Keratinocyte (primary cell): ENCODE measurements at regions not wholly inside any gene's neighbourhood (a gene's known extent, or its start where the extent isn't known, plus 50 kb on each side); places are given as distances from the start of the nearest gene placed in this dataset.
"Not testable (repeated sequence)": the region's sequence is repeated elsewhere in the genome, so short reads cannot be mapped to it uniquely, and the experiment has no call there.

ENCODE experiments used
- CTCF ChIP-seq, 3 experiments: IDR thresholded peaks in 1 of 3; conservative IDR thresholded peaks in 1 of 3; optimal IDR thresholded peaks in 1 of 3; 2 replicates in 2 of 3; 3 replicates in 1 of 3; pipeline versions ENCODE3 to v1.5.1; 2011; ENCODE audit warnings: low read length in 3 of 3, mild to moderate bottlenecking in 3 of 3, moderate library complexity in 2 of 3, control low read depth in 1 of 3, inconsistent platforms in 1 of 3; ENCODE audit not compliant: insufficient read depth in 2 of 3; ENCODE audit errors: extremely low read depth in 1 of 3
- EZH2 ChIP-seq: IDR thresholded peaks from one replicate; pipeline ENCODE4 v1.6.1; 2012; ENCODE audit warnings: inconsistent platforms, mild to moderate bottlenecking, low read length, moderate library complexity

DNA sequence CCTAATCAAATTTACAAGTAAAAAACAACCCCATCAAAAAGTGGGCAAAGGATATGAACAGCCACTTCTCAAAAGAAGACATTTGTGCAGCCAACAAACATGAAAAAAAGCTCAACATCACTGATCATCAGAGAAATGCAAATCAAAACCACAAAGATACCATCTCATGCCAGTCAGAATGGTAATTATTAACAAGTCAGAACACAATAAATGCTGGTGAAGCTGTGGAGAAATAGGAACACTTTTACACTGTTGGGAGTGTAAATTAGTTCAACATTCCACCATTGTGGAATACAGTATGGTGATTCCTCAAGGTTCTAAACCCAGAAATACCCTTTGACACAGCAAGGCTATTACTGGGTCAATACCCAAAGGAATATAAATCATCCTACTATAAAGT is 200.5 kb upstream of the SLC16A7 start:
- not testable (repeated sequence) for TF ChIP-seq CTCF (optimal IDR thresholded peaks at IDR 0.05 in 1 of 3, IDR thresholded peaks at IDR 0.05 in 1 of 3, conservative IDR thresholded peaks at IDR 0.05 in 1 of 3; ENCODE audit: extremely low read depth in 1 of 3, insufficient read depth in 2 of 3, low read length in 3 of 3); EZH2
